ENCODE measurements at regions not wholly inside any gene's neighbourhood (a gene's known extent, or its start where the extent isn't known, plus 50 kb on each side); places are given as distances from the start of the nearest gene placed in this dataset.

GRCh38 chr2:18066066-18066465, 187.6 kb downstream of the KCNS3 start:
- Histone ChIP-seq H3K27me3 (replicated peaks in 1 of 4; ENCODE audit: control extremely low read depth in 1 of 4, control insufficient read depth in 3 of 4, insufficient read depth in 4 of 4, low read length in 3 of 4) (peaks cover 0 to 6% (median 0%) of the 10 kb centered on the region in 4 experiments), H3K79me2 (ENCODE audit: control insufficient read depth, insufficient read depth, low read length) (no peaks in the 10 kb centered on the region), H4K20me1 (ENCODE audit: control insufficient read depth, insufficient read depth, low read length, poor library complexity, severe bottlenecking) (no peaks in the 10 kb centered on the region), H3K4me2 (replicated peaks; ENCODE audit: low read depth, low read length, poor library complexity, severe bottlenecking) (no peak overlapping the region), H3K9ac (ENCODE audit: low read length) (no peak overlapping the region), H3K27ac (ENCODE audit: low read length in 2 of 2) (no peak overlapping the region), H3K4me3 (ENCODE audit: control extremely low read depth in 1 of 5, extremely low read depth in 1 of 5, insufficient read depth in 1 of 5, low read depth in 2 of 5, low read length in 4 of 5) (no peak overlapping the region), H3K36me3 (replicated peaks in 1 of 2; ENCODE audit: control extremely low read depth in 1 of 2, control insufficient read depth in 1 of 2, extremely low read depth in 1 of 2, insufficient read depth in 2 of 2, low read length in 1 of 2) (no peaks in the 10 kb centered on the region), H2AFZ (ENCODE audit: insufficient read depth, low read depth, low read length, poor library complexity, severe bottlenecking) (no peak overlapping the region), H3K9me3 (ENCODE audit: control extremely low read depth in 1 of 3, control insufficient read depth in 2 of 3, insufficient read depth in 1 of 3, low read length in 2 of 3) (no peaks in the 10 kb centered on the region), H3K4me1 (ENCODE audit: control insufficient read depth in 2 of 2, insufficient read depth in 2 of 2, low read length in 2 of 2) (no peaks in the 10 kb centered on the region)
- H3K9me3 Mint-ChIP-seq (ENCODE audit: insufficient read depth), result no peaks in the 10 kb centered on the region
- DNase-seq (no peak), ATAC-seq (ENCODE audit: low read depth) (no peak)
- CTCF ChIA-PET, result no interaction called here
- intact Hi-C loops (cut with micrococcal nuclease), result no loop called here
- H3K27me3 Mint-ChIP-seq, result peaks cover 27% of the 10 kb centered on the region
- POLR2A ChIA-PET, result no interaction called here
- 100% methylated on average over 2 of the region's 5 CpGs for WGBS (ENCODE audit: insufficient coverage)
- TF ChIP-seq CTCF (IDR thresholded peaks at IDR 0.05) (no peak), EZH2 (IDR thresholded peaks at IDR 0.05; ENCODE audit: borderline replicate concordance, insufficient read depth, low read depth, low read length, poor library complexity, severe bottlenecking) (no peak)
- H3K4me1 Mint-ChIP-seq, result no peaks in the 10 kb centered on the region
- H3K27ac Mint-ChIP-seq, result no peak overlapping the region
- H3K4me3 Mint-ChIP-seq, result no peak overlapping the region

- Histone ChIP-seq H3K27ac (ENCODE audit: low read length in 2 of 2) (no peak overlapping the region), H3K36me3 (replicated peaks in 1 of 2; ENCODE audit: control extremely low read depth in 1 of 2, control insufficient read depth in 1 of 2, extremely low read depth in 1 of 2, insufficient read depth in 2 of 2, low read length in 1 of 2) (no peaks in the 10 kb centered on the region), H3K4me1 (ENCODE audit: control insufficient read depth in 2 of 2, insufficient read depth in 2 of 2, low read length in 2 of 2) (no peaks in the 10 kb centered on the region), H3K9me3 (ENCODE audit: control extremely low read depth in 1 of 3, control insufficient read depth in 2 of 3, insufficient read depth in 1 of 3, low read length in 2 of 3) (no peaks in the 10 kb centered on the region), H3K4me3 (ENCODE audit: control extremely low read depth in 1 of 5, extremely low read depth in 1 of 5, insufficient read depth in 1 of 5, low read depth in 2 of 5, low read length in 4 of 5) (no peak overlapping the region), H3K4me2 (replicated peaks; ENCODE audit: low read depth, low read length, poor library complexity, severe bottlenecking) (no peak overlapping the region), H3K27me3 (replicated peaks in 1 of 4; ENCODE audit: control extremely low read depth in 1 of 4, control insufficient read depth in 3 of 4, insufficient read depth in 4 of 4, low read length in 3 of 4) (peaks cover 0 to 6% (median 0%) of the 10 kb centered on the region in 4 experiments), H4K20me1 (ENCODE audit: control insufficient read depth, insufficient read depth, low read length, poor library complexity, severe bottlenecking) (no peaks in the 10 kb centered on the region), H2AFZ (ENCODE audit: insufficient read depth, low read depth, low read length, poor library complexity, severe bottlenecking) (no peak overlapping the region), H3K79me2 (ENCODE audit: control insufficient read depth, insufficient read depth, low read length) (no peaks in the 10 kb centered on the region), H3K9ac (ENCODE audit: low read length) (no peak overlapping the region)
- no peak overlapping the region for H3K4me3 Mint-ChIP-seq
- intact Hi-C loops (cut with micrococcal nuclease), result no loop called here
- ATAC-seq (ENCODE audit: low read depth), result no peak
- H3K4me1 Mint-ChIP-seq, result no peaks in the 10 kb centered on the region
- CTCF ChIA-PET, result no interaction called here
- POLR2A ChIA-PET, result no interaction called here
- H3K27ac Mint-ChIP-seq, result no peak overlapping the region
- no peak for DNase-seq
- no peak for TF ChIP-seq CTCF (IDR thresholded peaks at IDR 0.05)
- no peak for TF ChIP-seq EZH2 (IDR thresholded peaks at IDR 0.05; ENCODE audit: borderline replicate concordance, insufficient read depth, low read depth, low read length, poor library complexity, severe bottlenecking)
- WGBS (ENCODE audit: insufficient coverage), result no CpG with 5 or more reads among the region's 1 CpG
- H3K27me3 Mint-ChIP-seq, result peaks cover 22% of the 10 kb centered on the region
- H3K9me3 Mint-ChIP-seq (ENCODE audit: insufficient read depth), result no peaks in the 10 kb centered on the region
These were observed 186.8 kb downstream of the KCNS3 start for GRCh38 chr2:18065249-18065648.

All from B cell (primary cell).